ENCODE measurements at regions not wholly inside any gene's neighbourhood (a gene's known extent, or its start where the extent isn't known, plus 50 kb on each side); places are given as distances from the start of the nearest gene placed in this dataset.
A peak's percentile ranks its signal among the peaks of the same experiment; 100 is the strongest.

DNA sequence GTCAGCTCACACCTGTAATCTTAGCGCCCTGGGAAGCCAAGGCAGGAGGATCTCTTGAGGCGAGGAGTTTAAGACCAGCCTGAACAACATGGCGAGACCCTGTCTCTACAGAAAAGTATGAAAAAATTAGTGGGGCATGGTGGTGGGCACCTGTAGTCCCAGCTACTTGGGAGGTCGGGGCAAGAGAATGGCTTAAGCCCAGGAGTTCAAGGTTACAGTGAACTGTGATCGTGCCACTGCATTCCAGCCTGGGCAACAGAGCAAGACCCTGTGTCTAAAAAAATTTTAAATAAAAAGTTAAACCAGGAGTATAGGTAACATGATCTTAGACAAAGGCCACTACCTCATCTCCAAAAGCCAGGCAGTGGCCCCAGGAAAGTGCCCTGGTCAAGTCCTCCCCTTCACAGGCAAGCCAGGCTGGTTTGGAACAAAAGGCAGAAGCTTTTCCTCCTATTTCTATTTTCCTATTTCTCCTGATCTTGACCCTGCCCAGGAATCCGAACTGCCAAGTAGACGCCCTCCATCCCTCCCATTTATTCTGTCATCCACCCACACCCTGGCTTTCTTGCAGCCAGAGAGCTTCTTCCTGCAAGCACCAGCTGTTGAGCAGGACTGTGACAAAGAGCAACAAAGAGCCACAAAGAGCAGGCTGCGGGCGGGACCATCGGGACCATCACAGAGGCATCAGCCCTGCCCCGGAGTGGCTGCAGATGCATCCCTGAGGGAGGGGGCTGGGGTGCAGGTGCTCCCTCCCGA is 149.9 kb upstream of the AFDN start:
- Histone ChIP-seq H3K36me3 (ENCODE audit: insufficient read depth) (no peaks in the 10 kb centered on the region), H3K27me3 (ENCODE audit: insufficient read depth) (peaks cover 19% of the 10 kb centered on the region; the same call in 1 of the 2 replicates), H3F3A (replicated peaks; ENCODE audit: low read depth) (no peaks in the 10 kb centered on the region), H3K27ac (ENCODE audit: low read depth) (no peak overlapping the region), H3K4me1 (ENCODE audit: insufficient read depth) (peaks cover 25% of the 10 kb centered on the region), H2AFZ (peak overlapping the region; percentile 88; the same call in 1 of the 2 replicates), H3K79me2 (replicated peaks; ENCODE audit: insufficient read depth) (no peaks in the 10 kb centered on the region), H3K4me3 (peak overlapping the region; percentile 79; the same call in 1 of the 2 replicates), H3K4me2 (peak overlapping the region; percentile 96), H4K20me1 (replicated peaks; ENCODE audit: insufficient read depth) (no peaks in the 10 kb centered on the region), H3K9me2 (ENCODE audit: insufficient read depth) (0 out of 2 replicates have a peak, but pooled peaks cover 6% of the 10 kb centered on the region)
- Mint-ChIP-seq H3K27me3 (ENCODE audit: insufficient read depth, low read depth, poor library complexity) (peaks cover 30% of the 10 kb centered on the region), H3K36me3 (ENCODE audit: low read depth) (peaks cover 14% of the 10 kb centered on the region), H3K27ac (no peak overlapping the region), H3K4me1 (peaks cover 42% of the 10 kb centered on the region), H3K4me3 (no peak overlapping the region), H3K9me3 (peaks cover 13% of the 10 kb centered on the region)
- DNase-seq (ENCODE audit: low spot score) = peak; percentile 48
- TF ChIP-seq JUNB (IDR thresholded peaks at IDR 0.05; ENCODE audit: unreplicated experiment) (no peak), POLR2AphosphoS5 (IDR thresholded peaks at IDR 0.05; ENCODE audit: low read depth) (no peak)
- ATAC-seq = peak; percentile 14

DNA sequence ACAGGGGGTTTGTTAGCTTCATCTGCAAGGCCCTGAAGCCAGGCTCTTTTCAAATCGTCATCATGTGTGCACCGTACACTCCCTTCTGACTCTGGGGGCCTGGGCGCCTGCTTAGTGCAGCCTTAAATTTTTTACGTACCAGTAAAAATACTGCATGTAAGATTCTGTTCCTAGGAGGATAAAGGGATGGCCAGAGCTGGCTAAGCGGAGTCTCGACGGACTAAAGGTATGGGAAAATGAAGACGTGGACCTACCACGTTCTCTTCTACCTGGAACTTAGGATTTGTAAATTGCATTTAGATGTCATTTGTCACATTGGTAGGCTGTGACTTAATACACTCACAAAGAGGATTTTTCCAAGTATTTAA is 149.3 kb upstream of the AFDN start:
- Histone ChIP-seq H3K4me2 (peak overlapping the region; percentile 96), H3K27me3 (ENCODE audit: insufficient read depth) (peaks cover 19% of the 10 kb centered on the region; the same call in 1 of the 2 replicates), H3K79me2 (replicated peaks; ENCODE audit: insufficient read depth) (no peaks in the 10 kb centered on the region), H3K4me1 (ENCODE audit: insufficient read depth) (peaks cover 25% of the 10 kb centered on the region), H3K4me3 (peak overlapping the region; percentile 79; the same call in 1 of the 2 replicates), H4K20me1 (replicated peaks; ENCODE audit: insufficient read depth) (no peaks in the 10 kb centered on the region), H3F3A (replicated peaks; ENCODE audit: low read depth) (no peaks in the 10 kb centered on the region), H2AFZ (peak overlapping the region; percentile 88), H3K9me2 (ENCODE audit: insufficient read depth) (0 out of 2 replicates have a peak, but pooled peaks cover 5% of the 10 kb centered on the region), H3K36me3 (ENCODE audit: insufficient read depth) (no peaks in the 10 kb centered on the region), H3K27ac (ENCODE audit: low read depth) (no peak overlapping the region)
- Mint-ChIP-seq H3K27me3 (ENCODE audit: insufficient read depth, low read depth, poor library complexity) (peaks cover 31% of the 10 kb centered on the region), H3K9me3 (peaks cover 7% of the 10 kb centered on the region), H3K4me3 (peak overlapping the region; percentile 79; the same call in 2 of the 3 replicates), H3K27ac (no peak overlapping the region), H3K4me1 (peaks cover 42% of the 10 kb centered on the region), H3K36me3 (ENCODE audit: low read depth) (peaks cover 8% of the 10 kb centered on the region)
- ATAC-seq = no peak
- DNase-seq (ENCODE audit: low spot score) = no peak
- no peak for TF ChIP-seq POLR2AphosphoS5 (IDR thresholded peaks at IDR 0.05; ENCODE audit: low read depth)
- TF ChIP-seq, protein P1, sequence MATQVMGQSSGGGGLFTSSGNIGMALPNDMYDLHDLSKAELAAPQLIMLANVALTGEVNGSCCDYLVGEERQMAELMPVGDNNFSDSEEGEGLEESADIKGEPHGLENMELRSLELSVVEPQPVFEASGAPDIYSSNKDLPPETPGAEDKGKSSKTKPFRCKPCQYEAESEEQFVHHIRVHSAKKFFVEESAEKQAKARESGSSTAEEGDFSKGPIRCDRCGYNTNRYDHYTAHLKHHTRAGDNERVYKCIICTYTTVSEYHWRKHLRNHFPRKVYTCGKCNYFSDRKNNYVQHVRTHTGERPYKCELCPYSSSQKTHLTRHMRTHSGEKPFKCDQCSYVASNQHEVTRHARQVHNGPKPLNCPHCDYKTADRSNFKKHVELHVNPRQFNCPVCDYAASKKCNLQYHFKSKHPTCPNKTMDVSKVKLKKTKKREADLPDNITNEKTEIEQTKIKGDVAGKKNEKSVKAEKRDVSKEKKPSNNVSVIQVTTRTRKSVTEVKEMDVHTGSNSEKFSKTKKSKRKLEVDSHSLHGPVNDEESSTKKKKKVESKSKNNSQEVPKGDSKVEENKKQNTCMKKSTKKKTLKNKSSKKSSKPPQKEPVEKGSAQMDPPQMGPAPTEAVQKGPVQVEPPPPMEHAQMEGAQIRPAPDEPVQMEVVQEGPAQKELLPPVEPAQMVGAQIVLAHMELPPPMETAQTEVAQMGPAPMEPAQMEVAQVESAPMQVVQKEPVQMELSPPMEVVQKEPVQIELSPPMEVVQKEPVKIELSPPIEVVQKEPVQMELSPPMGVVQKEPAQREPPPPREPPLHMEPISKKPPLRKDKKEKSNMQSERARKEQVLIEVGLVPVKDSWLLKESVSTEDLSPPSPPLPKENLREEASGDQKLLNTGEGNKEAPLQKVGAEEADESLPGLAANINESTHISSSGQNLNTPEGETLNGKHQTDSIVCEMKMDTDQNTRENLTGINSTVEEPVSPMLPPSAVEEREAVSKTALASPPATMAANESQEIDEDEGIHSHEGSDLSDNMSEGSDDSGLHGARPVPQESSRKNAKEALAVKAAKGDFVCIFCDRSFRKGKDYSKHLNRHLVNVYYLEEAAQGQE (IDR thresholded peaks at IDR 0.05; ENCODE audit: unreplicated experiment) = no peak
- TF ChIP-seq JUNB (IDR thresholded peaks at IDR 0.05; ENCODE audit: unreplicated experiment) = no peak
- TF ChIP-seq ZNF114 (CRISPR knock-in tag; IDR thresholded peaks at IDR 0.05) = no peak
- TF ChIP-seq, protein P2, sequence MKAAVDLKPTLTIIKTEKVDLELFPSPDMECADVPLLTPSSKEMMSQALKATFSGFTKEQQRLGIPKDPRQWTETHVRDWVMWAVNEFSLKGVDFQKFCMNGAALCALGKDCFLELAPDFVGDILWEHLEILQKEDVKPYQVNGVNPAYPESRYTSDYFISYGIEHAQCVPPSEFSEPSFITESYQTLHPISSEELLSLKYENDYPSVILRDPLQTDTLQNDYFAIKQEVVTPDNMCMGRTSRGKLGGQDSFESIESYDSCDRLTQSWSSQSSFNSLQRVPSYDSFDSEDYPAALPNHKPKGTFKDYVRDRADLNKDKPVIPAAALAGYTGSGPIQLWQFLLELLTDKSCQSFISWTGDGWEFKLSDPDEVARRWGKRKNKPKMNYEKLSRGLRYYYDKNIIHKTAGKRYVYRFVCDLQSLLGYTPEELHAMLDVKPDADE (IDR thresholded peaks at IDR 0.05) = no peak
- TF ChIP-seq CREB1 (CRISPR knock-in tag; IDR thresholded peaks at IDR 0.05; ENCODE audit: low read depth) = no peak
- no peak for TF ChIP-seq ZNF331 (CRISPR knock-in tag; IDR thresholded peaks at IDR 0.05; ENCODE audit: low read depth)
- TF ChIP-seq, protein P3, sequence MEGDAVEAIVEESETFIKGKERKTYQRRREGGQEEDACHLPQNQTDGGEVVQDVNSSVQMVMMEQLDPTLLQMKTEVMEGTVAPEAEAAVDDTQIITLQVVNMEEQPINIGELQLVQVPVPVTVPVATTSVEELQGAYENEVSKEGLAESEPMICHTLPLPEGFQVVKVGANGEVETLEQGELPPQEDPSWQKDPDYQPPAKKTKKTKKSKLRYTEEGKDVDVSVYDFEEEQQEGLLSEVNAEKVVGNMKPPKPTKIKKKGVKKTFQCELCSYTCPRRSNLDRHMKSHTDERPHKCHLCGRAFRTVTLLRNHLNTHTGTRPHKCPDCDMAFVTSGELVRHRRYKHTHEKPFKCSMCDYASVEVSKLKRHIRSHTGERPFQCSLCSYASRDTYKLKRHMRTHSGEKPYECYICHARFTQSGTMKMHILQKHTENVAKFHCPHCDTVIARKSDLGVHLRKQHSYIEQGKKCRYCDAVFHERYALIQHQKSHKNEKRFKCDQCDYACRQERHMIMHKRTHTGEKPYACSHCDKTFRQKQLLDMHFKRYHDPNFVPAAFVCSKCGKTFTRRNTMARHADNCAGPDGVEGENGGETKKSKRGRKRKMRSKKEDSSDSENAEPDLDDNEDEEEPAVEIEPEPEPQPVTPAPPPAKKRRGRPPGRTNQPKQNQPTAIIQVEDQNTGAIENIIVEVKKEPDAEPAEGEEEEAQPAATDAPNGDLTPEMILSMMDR (conservative IDR thresholded peaks at IDR 0.05; ENCODE audit: low read depth in 2 of 2) = no peak
